Gastrocnemius medialis (tissue), 4 donors: ENCODE measurements at regions not wholly inside any gene's neighbourhood (a gene's known extent, or its start where the extent isn't known, plus 50 kb on each side); places are given as distances from the start of the nearest gene placed in this dataset.

ENCODE experiments used
- ATAC-seq, 2 donors: fragments of 150-250 bp; one replicate each; pipeline ENCODE4 v1.9.1; 2016
- DNase-seq, 2 donors: peaks; one replicate each; pipeline ENCODE4 v3.0.0-alpha.2; 2019
- H3K27ac ChIP-seq, 4 donors: fragments of 200-600 bp; sonication (generic); 1 replicate in 1 of 4; 2 replicates in 3 of 4; pipeline ENCODE4 v1.5.1; 2016 to 2018; ENCODE audit warnings: mild to moderate bottlenecking in 2 of 4, moderate library complexity in 1 of 4
- H3K27me3 ChIP-seq, 3 donors: fragments of 200-600 bp; sonication (generic) in 2 of 3; 1 replicate in 1 of 3; 2 replicates in 2 of 3; pipeline versions ENCODE4 v1.5.1 to v1.6.0; 2016 to 2019; ENCODE audit warnings: mild to moderate bottlenecking in 1 of 3, moderate library complexity in 1 of 3
- H3K36me3 ChIP-seq, 2 donors: fragments of 200-600 bp; sonication (generic) in 1 of 2; one replicate each; pipeline ENCODE4 v1.5.1; 2017 to 2018
- H3K4me1 ChIP-seq, 2 donors: fragments of 200-600 bp; sonication (generic) in 1 of 2; one replicate each; pipeline ENCODE4 v1.5.1; 2016 to 2017; ENCODE audit warnings: mild to moderate bottlenecking in 2 of 2
- H3K4me3 ChIP-seq, 4 donors: fragments of 200-600 bp; sonication (generic) in 3 of 4; 1 replicate in 1 of 4; 2 replicates in 3 of 4; pipeline ENCODE4 v1.5.1; 2016 to 2019; ENCODE audit warnings: mild to moderate bottlenecking in 2 of 4
- H3K9me3 ChIP-seq, 3 donors: fragments of 200-600 bp; sonication (generic) in 2 of 3; 1 replicate in 1 of 3; 2 replicates in 2 of 3; pipeline ENCODE4 v1.5.1; 2016 to 2019
- POLR2A ChIP-seq, 2 donors: fragments of 450-650 bp; IDR thresholded peaks; one replicate each; pipeline ENCODE4 v1.6.1; 2017; ENCODE audit warnings: antibody characterized with exemption in 2 of 2, mild to moderate bottlenecking in 2 of 2, moderate library complexity in 2 of 2
- in situ Hi-C, 4 donors: fragments of 200-750 bp; cut with MboI; loops; one replicate each; pipeline versions ENCODE4 v1.15.0 to v1.8.0; 2017; ENCODE audit warnings: low sequenced_read_pairs in 4 of 4
- intact Hi-C: fragments of 100-400 bp; cut with DNase I; formaldehyde crosslinking; loops from one replicate; pipeline ENCODE4 v1.15.1; 2023; ENCODE audit warnings: low total_unique reads
- TF ChIP-seq, protein P1 (sequence below), 5 experiments: fragments of 450-650 bp in 3 of 5; fragments of 200-600 bp in 2 of 5; sonication (generic) in 2 of 5; IDR thresholded peaks in 4 of 5; conservative IDR thresholded peaks in 1 of 5; 1 replicate in 4 of 5; 2 replicates in 1 of 5; pipeline ENCODE4 v1.5.1; 2016 to 2019; ENCODE audit warnings: antibody characterized with exemption in 5 of 5, mild to moderate bottlenecking in 3 of 5, moderate library complexity in 3 of 5

- DNase-seq (no peak), ATAC-seq (no peak)
- TF ChIP-seq POLR2A (IDR thresholded peaks at IDR 0.05): no peak
- TF ChIP-seq, protein P1, sequence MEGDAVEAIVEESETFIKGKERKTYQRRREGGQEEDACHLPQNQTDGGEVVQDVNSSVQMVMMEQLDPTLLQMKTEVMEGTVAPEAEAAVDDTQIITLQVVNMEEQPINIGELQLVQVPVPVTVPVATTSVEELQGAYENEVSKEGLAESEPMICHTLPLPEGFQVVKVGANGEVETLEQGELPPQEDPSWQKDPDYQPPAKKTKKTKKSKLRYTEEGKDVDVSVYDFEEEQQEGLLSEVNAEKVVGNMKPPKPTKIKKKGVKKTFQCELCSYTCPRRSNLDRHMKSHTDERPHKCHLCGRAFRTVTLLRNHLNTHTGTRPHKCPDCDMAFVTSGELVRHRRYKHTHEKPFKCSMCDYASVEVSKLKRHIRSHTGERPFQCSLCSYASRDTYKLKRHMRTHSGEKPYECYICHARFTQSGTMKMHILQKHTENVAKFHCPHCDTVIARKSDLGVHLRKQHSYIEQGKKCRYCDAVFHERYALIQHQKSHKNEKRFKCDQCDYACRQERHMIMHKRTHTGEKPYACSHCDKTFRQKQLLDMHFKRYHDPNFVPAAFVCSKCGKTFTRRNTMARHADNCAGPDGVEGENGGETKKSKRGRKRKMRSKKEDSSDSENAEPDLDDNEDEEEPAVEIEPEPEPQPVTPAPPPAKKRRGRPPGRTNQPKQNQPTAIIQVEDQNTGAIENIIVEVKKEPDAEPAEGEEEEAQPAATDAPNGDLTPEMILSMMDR (IDR thresholded peaks at IDR 0.05 in 4 of 5, conservative IDR thresholded peaks at IDR 0.05 in 1 of 5): no peak
- no peak overlapping the region for H3K27ac ChIP-seq
- in situ Hi-C loops: no loop called here
- H3K9me3 ChIP-seq: no peaks in the 10 kb centered on the region
- intact Hi-C loops: no loop called here
- no peaks in the 10 kb centered on the region for H3K36me3 ChIP-seq
- H3K4me3 ChIP-seq: no peak overlapping the region
- H3K4me1 ChIP-seq: peaks cover 8 to 13% of the 10 kb centered on the region in 2 donors
- no peaks in the 10 kb centered on the region for H3K27me3 ChIP-seq
Observed at GRCh38 chr2:150625741-150626140, 138.3 kb upstream of the RND3 start.

GRCh38 chr2:150625303-150625702 lies 137.8 kb upstream of the RND3 start:
- ATAC-seq (peak in 1 of 2 donors; percentile 38), DNase-seq (no peak)
- intact Hi-C loops: no loop called here

GRCh38 chr2:150624001-150624401 lies 136.5 kb upstream of the RND3 start:
- ATAC-seq: no peak

More at GRCh38 chr2:150625303-150625702, 137.8 kb upstream of the RND3 start:
- H3K4me3 ChIP-seq: no peak overlapping the region
- H3K36me3 ChIP-seq: no peaks in the 10 kb centered on the region
- H3K4me1 ChIP-seq: peaks cover 8 to 14% of the 10 kb centered on the region in 2 donors
- in situ Hi-C loops: no loop called here
- H3K9me3 ChIP-seq: no peaks in the 10 kb centered on the region
- no peaks in the 10 kb centered on the region for H3K27me3 ChIP-seq
- TF ChIP-seq, protein P1 (IDR thresholded peaks at IDR 0.05 in 4 of 5, conservative IDR thresholded peaks at IDR 0.05 in 1 of 5): no peak
- no peak for TF ChIP-seq POLR2A (IDR thresholded peaks at IDR 0.05)
- no peak overlapping the region for H3K27ac ChIP-seq

GRCh38 chr2:150621526-150622213 lies 134.2 kb upstream of the RND3 start:
- peak; percentile 39 to 82 for ATAC-seq
- in situ Hi-C loops (no loop called here), intact Hi-C loops (no loop called here)
- H3K27me3 ChIP-seq: no peaks in the 10 kb centered on the region
- TF ChIP-seq, protein P1 (IDR thresholded peaks at IDR 0.05 in 4 of 5, conservative IDR thresholded peaks at IDR 0.05 in 1 of 5): no peak
- TF ChIP-seq POLR2A (IDR thresholded peaks at IDR 0.05): no peak
- peaks cover 8 to 14% of the 10 kb centered on the region in 2 donors for H3K4me1 ChIP-seq
- no peaks in the 10 kb centered on the region for H3K36me3 ChIP-seq
- no peak for DNase-seq
- no peaks in the 10 kb centered on the region for H3K9me3 ChIP-seq
- H3K4me3 ChIP-seq: no peak overlapping the region
- H3K27ac ChIP-seq: peak overlapping the region; percentile 49 to 60 (median 52)

More at GRCh38 chr2:150624001-150624401, 136.5 kb upstream of the RND3 start:
- H3K9me3 ChIP-seq: no peaks in the 10 kb centered on the region
- no peak overlapping the region for H3K27ac ChIP-seq
- H3K4me3 ChIP-seq: no peak overlapping the region
- peaks cover 8 to 14% of the 10 kb centered on the region in 2 donors for H3K4me1 ChIP-seq
- no peaks in the 10 kb centered on the region for H3K36me3 ChIP-seq
- in situ Hi-C loops (no loop called here), intact Hi-C loops (no loop called here)
- H3K27me3 ChIP-seq: no peaks in the 10 kb centered on the region
- DNase-seq: no peak
- TF ChIP-seq, protein P1 (IDR thresholded peaks at IDR 0.05 in 4 of 5, conservative IDR thresholded peaks at IDR 0.05 in 1 of 5): no peak
- TF ChIP-seq POLR2A (IDR thresholded peaks at IDR 0.05): no peak
